ENCODE measurements at regions not wholly inside any gene's neighbourhood (a gene's known extent, or its start where the extent isn't known, plus 50 kb on each side); places are given as distances from the start of the nearest gene placed in this dataset.

DNA sequence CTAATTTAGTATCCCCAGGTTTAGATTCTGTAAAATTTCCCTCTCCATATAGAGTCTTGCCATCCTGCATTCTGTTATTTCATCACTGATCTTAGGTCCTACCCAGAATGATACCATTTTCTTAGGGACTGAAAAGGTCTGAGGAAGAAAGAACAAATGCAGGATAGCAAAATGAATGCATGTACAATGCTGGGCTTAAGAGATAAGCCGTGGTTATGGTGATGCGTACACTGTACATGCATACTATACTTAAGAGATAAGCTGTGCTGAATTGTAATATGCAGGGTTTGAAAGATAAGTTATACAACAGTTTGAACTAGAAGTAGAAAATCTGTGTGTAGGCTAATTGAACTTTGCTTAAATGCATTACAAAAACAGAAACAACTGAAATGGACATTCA is 416.2 kb downstream of the C12orf50 start:
- Mint-ChIP-seq H3K9me3 (ENCODE audit: unreplicated experiment) (no peaks in the 10 kb centered on the region), H3K4me1 (ENCODE audit: low read depth, unreplicated experiment) (no peaks in the 10 kb centered on the region), H3K27me3 (ENCODE audit: unreplicated experiment) (no peaks in the 10 kb centered on the region), H3K4me3 (ENCODE audit: unreplicated experiment) (no peak overlapping the region), H3K27ac (ENCODE audit: unreplicated experiment) (no peak overlapping the region), H3K36me3 (ENCODE audit: unreplicated experiment) (no peaks in the 10 kb centered on the region)
- no peak for DNase-seq
- TF ChIP-seq CTCF (IDR thresholded peaks at IDR 0.05; ENCODE audit: partially characterized antibody, unreplicated experiment), result no peak

DNA sequence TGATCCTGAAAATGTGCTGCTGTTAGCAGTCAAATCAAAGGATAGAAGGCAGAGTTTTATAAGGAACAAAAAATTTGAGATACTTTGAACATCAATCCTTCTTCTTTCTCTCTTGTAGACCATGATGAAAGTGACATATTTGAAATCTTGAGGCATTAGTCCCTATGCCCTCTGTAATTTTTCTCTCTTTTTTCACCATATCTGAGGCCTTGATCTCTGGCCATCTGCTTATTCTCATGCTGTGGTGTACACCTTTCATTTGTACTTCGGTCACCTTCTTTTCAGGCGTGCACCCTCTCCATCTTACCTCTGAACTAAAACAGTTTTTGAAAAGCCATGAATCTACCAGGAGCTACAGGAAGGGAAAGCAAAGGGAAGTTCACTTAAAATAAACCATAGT is 420.9 kb downstream of the C12orf50 start:
- no peaks in the 10 kb centered on the region for H3K27me3 Mint-ChIP-seq (ENCODE audit: unreplicated experiment)
- no peak overlapping the region for H3K27ac Mint-ChIP-seq (ENCODE audit: unreplicated experiment)
- H3K4me3 Mint-ChIP-seq (ENCODE audit: unreplicated experiment), result no peak overlapping the region

GRCh38 chr12:87603727-87604126 is 425.5 kb downstream of the C12orf50 start:
- Mint-ChIP-seq H3K4me3 (ENCODE audit: unreplicated experiment) (no peak overlapping the region), H3K27me3 (ENCODE audit: unreplicated experiment) (no peaks in the 10 kb centered on the region), H3K27ac (ENCODE audit: unreplicated experiment) (no peak overlapping the region), H3K4me1 (ENCODE audit: low read depth, unreplicated experiment) (no peaks in the 10 kb centered on the region), H3K9me3 (ENCODE audit: unreplicated experiment) (no peaks in the 10 kb centered on the region), H3K36me3 (ENCODE audit: unreplicated experiment) (peaks cover 5% of the 10 kb centered on the region)
- no peak for DNase-seq
- no peak for TF ChIP-seq CTCF (IDR thresholded peaks at IDR 0.05; ENCODE audit: partially characterized antibody, unreplicated experiment)

More for the DNA sequence above, 420.9 kb downstream of the C12orf50 start:
- H3K36me3 Mint-ChIP-seq (ENCODE audit: unreplicated experiment), result peaks cover 5% of the 10 kb centered on the region
- DNase-seq, result no peak
- TF ChIP-seq CTCF (IDR thresholded peaks at IDR 0.05; ENCODE audit: partially characterized antibody, unreplicated experiment), result no peak
- no peaks in the 10 kb centered on the region for H3K9me3 Mint-ChIP-seq (ENCODE audit: unreplicated experiment)
- no peaks in the 10 kb centered on the region for H3K4me1 Mint-ChIP-seq (ENCODE audit: low read depth, unreplicated experiment)

GRCh38 chr12:87599459-87599858 is 429.7 kb downstream of the C12orf50 start:
- Mint-ChIP-seq H3K4me1 (ENCODE audit: low read depth, unreplicated experiment) (no peaks in the 10 kb centered on the region), H3K27me3 (ENCODE audit: unreplicated experiment) (no peaks in the 10 kb centered on the region), H3K36me3 (ENCODE audit: unreplicated experiment) (no peaks in the 10 kb centered on the region), H3K9me3 (ENCODE audit: unreplicated experiment) (no peaks in the 10 kb centered on the region), H3K4me3 (ENCODE audit: unreplicated experiment) (no peak overlapping the region), H3K27ac (ENCODE audit: unreplicated experiment) (no peak overlapping the region)
- TF ChIP-seq CTCF (IDR thresholded peaks at IDR 0.05; ENCODE audit: partially characterized antibody, unreplicated experiment), result no peak
- DNase-seq, result no peak

- no peaks in the 10 kb centered on the region for H3K36me3 Mint-ChIP-seq (ENCODE audit: unreplicated experiment)
- no peak overlapping the region for H3K4me3 Mint-ChIP-seq (ENCODE audit: unreplicated experiment)
- TF ChIP-seq CTCF (IDR thresholded peaks at IDR 0.05; ENCODE audit: partially characterized antibody, unreplicated experiment), result no peak
- H3K4me1 Mint-ChIP-seq (ENCODE audit: low read depth, unreplicated experiment), result no peaks in the 10 kb centered on the region
- no peaks in the 10 kb centered on the region for H3K9me3 Mint-ChIP-seq (ENCODE audit: unreplicated experiment)
- H3K27me3 Mint-ChIP-seq (ENCODE audit: unreplicated experiment), result no peaks in the 10 kb centered on the region
- DNase-seq, result no peak
- no peak overlapping the region for H3K27ac Mint-ChIP-seq (ENCODE audit: unreplicated experiment)
These were observed 432.1 kb downstream of the C12orf50 start for GRCh38 chr12:87597114-87597513.

All from glutamatergic neuron (in vitro differentiated cells).